PC-9 (cell line): ENCODE measurements at regions not wholly inside any gene's neighbourhood (a gene's known extent, or its start where the extent isn't known, plus 50 kb on each side); places are given as distances from the start of the nearest gene placed in this dataset.

Experiments used
- EZH2 ChIP-seq: fragments of 200-600 bp; sonication (generic); IDR thresholded peaks from 2 replicates; pipeline ENCODE4 v1.8.0; 2017; ENCODE audit warnings: antibody characterized with exemption, low read depth
- TF ChIP-seq, protein P1 (sequence below): fragments of 200-600 bp; sonication (generic); conservative IDR thresholded peaks from 2 replicates; pipeline ENCODE4 v1.6.1; 2017; ENCODE audit warnings: mixed run types, antibody characterized with exemption, mild to moderate bottlenecking, moderate library complexity

DNA sequence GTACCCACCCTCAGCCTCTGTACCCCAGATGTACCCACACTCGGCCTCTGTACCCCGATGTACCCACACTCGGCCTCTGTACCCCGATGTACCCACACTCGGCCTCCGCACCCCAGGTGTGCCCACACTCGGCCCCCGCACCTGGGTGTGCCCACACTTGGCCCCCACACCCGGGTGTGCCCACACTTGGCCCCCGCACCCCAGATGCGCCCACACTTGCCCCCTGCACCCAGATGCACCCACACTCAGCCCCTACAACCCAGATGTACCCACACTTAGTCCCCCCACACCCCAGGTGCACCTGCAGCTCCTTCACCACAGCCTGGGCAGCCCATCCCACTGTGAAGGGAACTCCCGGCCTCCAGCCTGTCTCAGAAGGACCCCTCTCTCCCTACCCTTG is 69.7 kb downstream of the PEX11G start:
- TF ChIP-seq, protein P1, sequence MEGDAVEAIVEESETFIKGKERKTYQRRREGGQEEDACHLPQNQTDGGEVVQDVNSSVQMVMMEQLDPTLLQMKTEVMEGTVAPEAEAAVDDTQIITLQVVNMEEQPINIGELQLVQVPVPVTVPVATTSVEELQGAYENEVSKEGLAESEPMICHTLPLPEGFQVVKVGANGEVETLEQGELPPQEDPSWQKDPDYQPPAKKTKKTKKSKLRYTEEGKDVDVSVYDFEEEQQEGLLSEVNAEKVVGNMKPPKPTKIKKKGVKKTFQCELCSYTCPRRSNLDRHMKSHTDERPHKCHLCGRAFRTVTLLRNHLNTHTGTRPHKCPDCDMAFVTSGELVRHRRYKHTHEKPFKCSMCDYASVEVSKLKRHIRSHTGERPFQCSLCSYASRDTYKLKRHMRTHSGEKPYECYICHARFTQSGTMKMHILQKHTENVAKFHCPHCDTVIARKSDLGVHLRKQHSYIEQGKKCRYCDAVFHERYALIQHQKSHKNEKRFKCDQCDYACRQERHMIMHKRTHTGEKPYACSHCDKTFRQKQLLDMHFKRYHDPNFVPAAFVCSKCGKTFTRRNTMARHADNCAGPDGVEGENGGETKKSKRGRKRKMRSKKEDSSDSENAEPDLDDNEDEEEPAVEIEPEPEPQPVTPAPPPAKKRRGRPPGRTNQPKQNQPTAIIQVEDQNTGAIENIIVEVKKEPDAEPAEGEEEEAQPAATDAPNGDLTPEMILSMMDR, result no peak
- TF ChIP-seq EZH2, result no peak
